OCI-LY7 (cell line): ENCODE measurements at regions not wholly inside any gene's neighbourhood (a gene's known extent, or its start where the extent isn't known, plus 50 kb on each side); places are given as distances from the start of the nearest gene placed in this dataset.

Experiments
- BruUV-seq: library from RNA; stranded (reverse); fragments of 400-500 nt; replicated peaks from 2 replicates; lab custom pipeline; 2021; lab: Mats Ljungman, UMichigan
- CTCF ChIA-PET: fragments of 300-600 bp; sonication (Branson Sonifier 250); formaldehyde crosslinking; loops from one replicate; lab custom pipeline; 2022; ENCODE audit warnings: antibody characterized with exemption; ENCODE audit not compliant: unreplicated experiment; lab: Charles Lee
- POLR2A ChIA-PET: fragments of 300-600 bp; sonication (Branson Sonifier 250); formaldehyde crosslinking; loops from one replicate; lab custom pipeline; 2022; ENCODE audit warnings: antibody characterized with exemption; lab: Charles Lee
- DNase-seq: peaks from one replicate; pipeline ENCODE4 v3.0.0-alpha.2; 2015; ENCODE audit warnings: low spot score
- H2AFZ ChIP-seq: fragments of 200-600 bp; sonication (generic), shearing (Covaris generic); 2 replicates; pipeline ENCODE4 v1.6.1; 2014; ENCODE audit warnings: mild to moderate bottlenecking, antibody characterized with exemption, low read length, moderate library complexity
- H3K27ac ChIP-seq: fragments of 200-600 bp; sonication (generic); 2 replicates; pipeline ENCODE4 v1.5.1; 2014; ENCODE audit warnings: mixed run types, low read depth, mild to moderate bottlenecking, moderate library complexity, low read length, inconsistent platforms; ENCODE audit not compliant: poor library complexity, severe bottlenecking
- H3K36me3 ChIP-seq: fragments of 200-600 bp; sonication (generic); 2 replicates; pipeline ENCODE4 v1.6.1; 2014; ENCODE audit warnings: mild to moderate bottlenecking, antibody characterized with exemption, low read length, moderate library complexity, mixed read lengths; ENCODE audit not compliant: insufficient read depth
- H3K4me1 ChIP-seq: fragments of 200-600 bp; sonication (generic); 2 replicates; pipeline ENCODE4 v1.5.1; 2014; ENCODE audit warnings: mild to moderate bottlenecking, low read length; ENCODE audit not compliant: insufficient read depth, poor library complexity, severe bottlenecking
- H3K4me2 ChIP-seq: fragments of 200-600 bp; sonication (generic); 2 replicates; pipeline ENCODE4 v1.6.1; 2014; ENCODE audit warnings: mild to moderate bottlenecking, low read length
- H3K4me3 ChIP-seq: fragments of 200-600 bp; sonication (generic); 2 replicates; pipeline ENCODE4 v1.5.1; 2014; ENCODE audit warnings: mild to moderate bottlenecking, low read depth, low read length; ENCODE audit not compliant: poor library complexity, severe bottlenecking
- H3K79me2 ChIP-seq: fragments of 200-600 bp; sonication (generic); 2 replicates; pipeline ENCODE4 v1.6.1; 2016; ENCODE audit warnings: low read depth, mild to moderate bottlenecking, low read length, moderate library complexity, mixed read lengths; ENCODE audit not compliant: insufficient read depth
- H3K9me2 ChIP-seq: fragments of 200-600 bp; sonication (generic); 2 replicates; pipeline ENCODE4 v1.6.1; 2016; ENCODE audit warnings: mild to moderate bottlenecking, low read length, mixed read lengths; ENCODE audit not compliant: insufficient read depth
- H3K9me3 ChIP-seq: fragments of 200-600 bp; sonication (generic); 2 replicates; pipeline ENCODE4 v1.6.1; 2014; ENCODE audit warnings: mild to moderate bottlenecking, mixed run types, low read length, mixed read lengths
- H4K20me1 ChIP-seq: fragments of 200-600 bp; sonication (generic); 2 replicates; pipeline ENCODE4 v1.6.1; 2014; ENCODE audit warnings: mild to moderate bottlenecking, antibody characterized with exemption, low read length, moderate library complexity, mixed read lengths; ENCODE audit not compliant: insufficient read depth
- EZH2phosphoT487 ChIP-seq: fragments of 200-600 bp; sonication (generic); IDR thresholded peaks from 2 replicates; pipeline ENCODE4 v1.6.1; 2018; ENCODE audit warnings: low read depth, borderline replicate concordance, mild to moderate bottlenecking, mixed run types, antibody characterized with exemption, low read length, moderate library complexity, mixed read lengths
- intact Hi-C: fragments of 100-400 bp; cut with micrococcal nuclease; formaldehyde crosslinking; loops from one replicate; pipeline ENCODE4 v1.10.0; 2022; ENCODE audit not compliant: unreplicated experiment
- TF ChIP-seq, protein P1 (sequence below): fragments of 200-600 bp; sonication (generic); conservative IDR thresholded peaks from 2 replicates; pipeline ENCODE4 v1.5.1; 2014; ENCODE audit warnings: mild to moderate bottlenecking, antibody characterized with exemption, low read length, moderate library complexity, mixed read lengths

DNA sequence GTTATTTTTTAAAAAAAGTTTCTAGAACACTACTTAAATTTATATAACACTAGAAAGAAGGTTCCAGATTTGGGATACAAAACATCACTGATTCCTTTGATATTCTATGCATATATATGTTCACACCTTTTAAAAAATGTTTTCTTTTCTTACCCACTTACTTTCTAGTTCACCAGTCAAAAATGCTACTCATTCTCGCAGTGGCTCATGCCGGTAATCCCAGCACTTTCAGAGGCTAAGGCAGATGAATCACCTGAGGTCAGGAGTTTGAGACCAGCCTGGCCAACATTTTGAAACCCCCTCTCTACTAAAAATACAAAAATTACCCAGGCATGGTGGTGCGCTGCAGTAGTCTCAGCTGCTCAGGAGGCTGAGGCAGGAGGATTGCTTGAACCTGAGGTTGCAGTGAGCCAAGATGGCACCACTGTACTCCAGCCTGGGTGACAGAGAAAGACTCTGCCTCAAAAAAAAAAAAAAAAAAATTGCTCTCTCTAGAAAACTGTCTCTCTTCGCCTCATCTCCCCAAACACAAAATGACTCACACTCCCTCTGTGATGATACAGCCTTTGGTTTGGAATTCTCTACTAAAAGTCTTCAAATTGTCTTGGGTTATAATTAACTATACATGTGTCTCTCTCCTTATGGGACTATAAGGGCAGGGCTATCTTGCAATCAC lies 52.6 kb upstream of the TGFBR2 start:
- Histone ChIP-seq H3K36me3 (no peaks in the 10 kb centered on the region), H3K9me2 (no peaks in the 10 kb centered on the region), H4K20me1 (no peaks in the 10 kb centered on the region), H3K27ac (no peak overlapping the region), H3K79me2 (no peaks in the 10 kb centered on the region), H3K4me2 (no peak overlapping the region), H3K9me3 (no peaks in the 10 kb centered on the region), H2AFZ (no peak overlapping the region), H3K4me3 (no peak overlapping the region), H3K4me1 (peaks cover 14% of the 10 kb centered on the region)
- POLR2A ChIA-PET = interaction anchor here (1.2 kb wide), 1 partner anchor 15 kb away, joined by 3 read pairs; no protein-coding TSS in a partner anchor
- DNase-seq = no peak
- intact Hi-C loops = loop anchor here (5.0 kb wide), 1 partner anchor 39 kb away; no protein-coding TSS in a partner anchor
- CTCF ChIA-PET = no interaction called here
- no peak for TF ChIP-seq EZH2phosphoT487
- TF ChIP-seq, protein P1, sequence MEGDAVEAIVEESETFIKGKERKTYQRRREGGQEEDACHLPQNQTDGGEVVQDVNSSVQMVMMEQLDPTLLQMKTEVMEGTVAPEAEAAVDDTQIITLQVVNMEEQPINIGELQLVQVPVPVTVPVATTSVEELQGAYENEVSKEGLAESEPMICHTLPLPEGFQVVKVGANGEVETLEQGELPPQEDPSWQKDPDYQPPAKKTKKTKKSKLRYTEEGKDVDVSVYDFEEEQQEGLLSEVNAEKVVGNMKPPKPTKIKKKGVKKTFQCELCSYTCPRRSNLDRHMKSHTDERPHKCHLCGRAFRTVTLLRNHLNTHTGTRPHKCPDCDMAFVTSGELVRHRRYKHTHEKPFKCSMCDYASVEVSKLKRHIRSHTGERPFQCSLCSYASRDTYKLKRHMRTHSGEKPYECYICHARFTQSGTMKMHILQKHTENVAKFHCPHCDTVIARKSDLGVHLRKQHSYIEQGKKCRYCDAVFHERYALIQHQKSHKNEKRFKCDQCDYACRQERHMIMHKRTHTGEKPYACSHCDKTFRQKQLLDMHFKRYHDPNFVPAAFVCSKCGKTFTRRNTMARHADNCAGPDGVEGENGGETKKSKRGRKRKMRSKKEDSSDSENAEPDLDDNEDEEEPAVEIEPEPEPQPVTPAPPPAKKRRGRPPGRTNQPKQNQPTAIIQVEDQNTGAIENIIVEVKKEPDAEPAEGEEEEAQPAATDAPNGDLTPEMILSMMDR = no peak
- no TSS peak for BruUV-seq

DNA sequence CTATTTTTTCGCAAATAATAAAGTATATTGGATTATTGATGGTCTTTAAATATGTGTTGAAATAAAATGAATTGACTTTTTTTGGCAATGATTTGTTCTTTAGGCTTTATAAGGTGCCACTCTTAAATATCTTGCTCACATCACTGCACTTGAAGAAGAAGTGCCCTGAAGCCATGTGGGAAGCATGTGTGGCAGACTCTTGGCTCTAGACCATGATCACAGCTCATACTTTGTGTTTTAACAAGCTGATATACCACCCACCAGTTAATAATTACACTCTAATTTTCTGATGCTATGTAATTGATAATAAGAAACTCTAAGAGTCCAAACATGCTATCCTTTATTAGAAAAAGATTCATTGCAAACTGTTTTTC lies 52.1 kb upstream of the TGFBR2 start:
- TF ChIP-seq, protein P1 = no peak
- TF ChIP-seq EZH2phosphoT487 = no peak
- H3K4me3 ChIP-seq = no peak overlapping the region
- H3K4me2 ChIP-seq = no peak overlapping the region
- no peak overlapping the region for H2AFZ ChIP-seq
- POLR2A ChIA-PET = interaction anchor here (1.2 kb wide), 1 partner anchor 14 kb away, joined by 3 read pairs; no protein-coding TSS in a partner anchor
- H3K4me1 ChIP-seq = peaks cover 14% of the 10 kb centered on the region
- intact Hi-C loops = loop anchor here (5.0 kb wide), 1 partner anchor 38 kb away; no protein-coding TSS in a partner anchor
- H3K9me2 ChIP-seq = no peaks in the 10 kb centered on the region
- no peaks in the 10 kb centered on the region for H3K36me3 ChIP-seq
- H3K9me3 ChIP-seq = no peaks in the 10 kb centered on the region
- BruUV-seq = no TSS peak
- CTCF ChIA-PET = interaction anchor here (0.6 kb wide), 1 partner anchor 70 kb away, joined by 3 read pairs; no protein-coding TSS in a partner anchor
- no peak for DNase-seq
- H3K27ac ChIP-seq = no peak overlapping the region
- no peaks in the 10 kb centered on the region for H3K79me2 ChIP-seq
- H4K20me1 ChIP-seq = no peaks in the 10 kb centered on the region

DNA sequence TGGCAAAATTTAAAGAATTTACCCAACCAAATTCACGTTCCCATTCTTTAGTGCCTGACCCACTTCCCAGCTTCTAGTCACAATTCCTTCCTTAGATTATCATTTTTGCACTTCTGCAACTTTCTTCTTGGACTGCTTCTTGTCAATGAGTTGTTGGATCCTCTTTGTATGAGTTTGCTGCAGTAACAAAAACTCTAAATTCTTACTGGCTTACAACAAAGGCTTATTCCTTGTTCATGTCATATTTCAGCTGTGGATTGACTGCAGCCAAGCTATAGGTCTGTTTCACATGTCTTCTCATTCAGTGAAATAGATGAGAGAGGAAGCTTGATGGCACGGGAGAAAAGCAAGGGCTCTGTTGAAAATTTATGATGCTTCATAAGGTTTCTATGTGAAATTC lies 50.4 kb upstream of the TGFBR2 start:
- Histone ChIP-seq H2AFZ (no peak overlapping the region), H3K9me2 (no peaks in the 10 kb centered on the region), H3K4me3 (no peak overlapping the region), H3K79me2 (no peaks in the 10 kb centered on the region), H3K9me3 (no peaks in the 10 kb centered on the region), H3K4me1 (peaks cover 12% of the 10 kb centered on the region), H3K4me2 (no peak overlapping the region), H3K27ac (no peak overlapping the region), H3K36me3 (no peaks in the 10 kb centered on the region), H4K20me1 (no peaks in the 10 kb centered on the region)
- intact Hi-C loops = no loop called here
- POLR2A ChIA-PET = interaction anchor here (0.7 to 1.6 kb wide), 4 partner anchors 9 to 77 kb away, joined by 3 to 5 read pairs (median 3); no protein-coding TSS in a partner anchor
- CTCF ChIA-PET = no interaction called here
- BruUV-seq = no TSS peak
- TF ChIP-seq, protein P1 = no peak
- no peak for TF ChIP-seq EZH2phosphoT487
- DNase-seq = no peak
